Astrocyte of the hippocampus (primary cell): ENCODE measurements at regions not wholly inside any gene's neighbourhood (a gene's known extent, or its start where the extent isn't known, plus 50 kb on each side); places are given as distances from the start of the nearest gene placed in this dataset.
A peak's percentile ranks its signal among the peaks of the same experiment; 100 is the strongest.

ENCODE experiments used
- DNase-seq: peaks from one replicate; pipeline ENCODE4 v3.0.0; 2011; ENCODE audit warnings: low read depth, low spot score

GRCh38 chr3:16112910-16113504 is 61.5 kb upstream of the GALNT15 start:
- DNase-seq = peak; percentile 62

GRCh38 chr3:16113704-16114103 is 60.8 kb upstream of the GALNT15 start:
- no peak for DNase-seq

- no peak for DNase-seq
These were observed 60.1 kb upstream of the GALNT15 start for GRCh38 chr3:16114429-16114828.

- DNase-seq = no peak
These were observed 59.5 kb upstream of the GALNT15 start for GRCh38 chr3:16114930-16115329.

GRCh38 chr3:16118396-16118795 is 56.1 kb upstream of the GALNT15 start:
- DNase-seq = no peak

- DNase-seq = no peak
These were observed 54.6 kb upstream of the GALNT15 start for GRCh38 chr3:16119887-16120286.

- no peak for DNase-seq
These were observed 53.1 kb upstream of the GALNT15 start for GRCh38 chr3:16121391-16121790.

GRCh38 chr3:16122155-16122554 is 52.3 kb upstream of the GALNT15 start:
- DNase-seq = peak; percentile 47

- no peak for DNase-seq
These were observed 51.8 kb upstream of the GALNT15 start for GRCh38 chr3:16122661-16123060.

- peak; percentile 87 for DNase-seq
These were observed 49.8 kb upstream of the GALNT15 start for GRCh38 chr3:16124636-16125035.
